OCI-LY3 (cell line): ENCODE measurements at regions not wholly inside any gene's neighbourhood (a gene's known extent, or its start where the extent isn't known, plus 50 kb on each side); places are given as distances from the start of the nearest gene placed in this dataset.

Experiments used
- CTCF ChIP-seq: fragments of 200-600, 300-600 bp; sonication (generic); IDR thresholded peaks from 2 replicates; pipeline ENCODE4 v1.5.1; 2014; ENCODE audit warnings: antibody characterized with exemption, low read length, low read depth
- EZH2phosphoT487 ChIP-seq: fragments of 200-600 bp; shearing (Covaris generic); IDR thresholded peaks from 2 replicates; pipeline ENCODE4 v1.6.1; 2018; ENCODE audit warnings: antibody characterized with exemption, mixed run types, low read depth

GRCh38 chr5:125186911-125187375 is 440.5 kb upstream of the ZNF608 start:
- no peak for TF ChIP-seq CTCF
- TF ChIP-seq EZH2phosphoT487 = no peak
